GM12864 (cell line): ENCODE measurements at regions not wholly inside any gene's neighbourhood (a gene's known extent, or its start where the extent isn't known, plus 50 kb on each side); places are given as distances from the start of the nearest gene placed in this dataset.

Experiments
- DNase-seq: peaks from one replicate; pipeline ENCODE4 v3.0.0-alpha.2; 2011; ENCODE audit warnings: low read depth
- H3K4me3 ChIP-seq: 2 replicates; pipeline ENCODE4 v1.5.1; 2011; ENCODE audit warnings: mild to moderate bottlenecking, low read depth, low read length, control low read depth
- TF ChIP-seq, protein P1 (sequence below): IDR thresholded peaks from 2 replicates; pipeline ENCODE4 v1.5.1; 2011; ENCODE audit warnings: low read depth, mild to moderate bottlenecking, moderate library complexity, low read length, control low read depth, inconsistent platforms; ENCODE audit errors: missing control alignments

DNA sequence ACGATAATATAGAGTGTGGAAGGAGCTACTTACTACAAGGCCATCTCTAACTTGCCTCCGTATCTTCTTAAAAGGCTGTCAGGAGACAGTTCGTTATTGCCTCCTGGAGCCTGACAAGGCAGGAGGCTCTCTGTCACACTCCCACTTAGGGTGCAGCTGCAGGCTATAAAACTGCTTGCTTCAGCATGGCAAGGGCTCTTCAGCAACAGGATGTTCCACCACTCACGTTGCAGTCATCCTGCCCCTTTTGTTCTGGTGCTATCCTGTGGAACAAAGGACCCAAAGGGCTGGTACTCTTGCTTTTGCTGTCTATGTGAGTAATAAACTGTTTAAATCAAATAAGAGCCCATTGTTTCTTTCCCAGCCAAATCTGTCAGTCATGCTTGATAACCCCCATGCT lies 508.9 kb downstream of the NTRK2 start:
- no peak for DNase-seq
- TF ChIP-seq, protein P1, sequence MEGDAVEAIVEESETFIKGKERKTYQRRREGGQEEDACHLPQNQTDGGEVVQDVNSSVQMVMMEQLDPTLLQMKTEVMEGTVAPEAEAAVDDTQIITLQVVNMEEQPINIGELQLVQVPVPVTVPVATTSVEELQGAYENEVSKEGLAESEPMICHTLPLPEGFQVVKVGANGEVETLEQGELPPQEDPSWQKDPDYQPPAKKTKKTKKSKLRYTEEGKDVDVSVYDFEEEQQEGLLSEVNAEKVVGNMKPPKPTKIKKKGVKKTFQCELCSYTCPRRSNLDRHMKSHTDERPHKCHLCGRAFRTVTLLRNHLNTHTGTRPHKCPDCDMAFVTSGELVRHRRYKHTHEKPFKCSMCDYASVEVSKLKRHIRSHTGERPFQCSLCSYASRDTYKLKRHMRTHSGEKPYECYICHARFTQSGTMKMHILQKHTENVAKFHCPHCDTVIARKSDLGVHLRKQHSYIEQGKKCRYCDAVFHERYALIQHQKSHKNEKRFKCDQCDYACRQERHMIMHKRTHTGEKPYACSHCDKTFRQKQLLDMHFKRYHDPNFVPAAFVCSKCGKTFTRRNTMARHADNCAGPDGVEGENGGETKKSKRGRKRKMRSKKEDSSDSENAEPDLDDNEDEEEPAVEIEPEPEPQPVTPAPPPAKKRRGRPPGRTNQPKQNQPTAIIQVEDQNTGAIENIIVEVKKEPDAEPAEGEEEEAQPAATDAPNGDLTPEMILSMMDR = no peak
- H3K4me3 ChIP-seq = no peak overlapping the region

DNA sequence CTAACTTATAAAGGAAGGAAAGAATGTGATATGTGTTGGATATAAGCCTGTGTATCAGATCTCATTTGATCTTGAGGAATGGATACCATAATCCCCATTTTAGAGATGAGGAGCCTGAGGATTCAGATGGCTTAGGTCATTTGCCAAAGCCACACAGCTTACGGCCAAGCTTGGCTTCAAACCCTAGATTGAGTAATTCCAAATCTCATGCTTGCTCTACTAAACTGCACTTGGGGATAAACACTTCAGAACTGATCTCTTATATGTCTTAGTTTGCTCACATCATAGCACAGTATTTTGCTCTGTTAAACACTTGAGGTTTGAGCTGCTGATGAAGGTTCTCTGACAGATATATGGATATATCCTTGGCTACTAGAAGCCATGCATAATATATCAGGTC lies 504.4 kb downstream of the NTRK2 start:
- no peak for DNase-seq
- H3K4me3 ChIP-seq = no peak overlapping the region
- TF ChIP-seq, protein P1 = no peak

DNA sequence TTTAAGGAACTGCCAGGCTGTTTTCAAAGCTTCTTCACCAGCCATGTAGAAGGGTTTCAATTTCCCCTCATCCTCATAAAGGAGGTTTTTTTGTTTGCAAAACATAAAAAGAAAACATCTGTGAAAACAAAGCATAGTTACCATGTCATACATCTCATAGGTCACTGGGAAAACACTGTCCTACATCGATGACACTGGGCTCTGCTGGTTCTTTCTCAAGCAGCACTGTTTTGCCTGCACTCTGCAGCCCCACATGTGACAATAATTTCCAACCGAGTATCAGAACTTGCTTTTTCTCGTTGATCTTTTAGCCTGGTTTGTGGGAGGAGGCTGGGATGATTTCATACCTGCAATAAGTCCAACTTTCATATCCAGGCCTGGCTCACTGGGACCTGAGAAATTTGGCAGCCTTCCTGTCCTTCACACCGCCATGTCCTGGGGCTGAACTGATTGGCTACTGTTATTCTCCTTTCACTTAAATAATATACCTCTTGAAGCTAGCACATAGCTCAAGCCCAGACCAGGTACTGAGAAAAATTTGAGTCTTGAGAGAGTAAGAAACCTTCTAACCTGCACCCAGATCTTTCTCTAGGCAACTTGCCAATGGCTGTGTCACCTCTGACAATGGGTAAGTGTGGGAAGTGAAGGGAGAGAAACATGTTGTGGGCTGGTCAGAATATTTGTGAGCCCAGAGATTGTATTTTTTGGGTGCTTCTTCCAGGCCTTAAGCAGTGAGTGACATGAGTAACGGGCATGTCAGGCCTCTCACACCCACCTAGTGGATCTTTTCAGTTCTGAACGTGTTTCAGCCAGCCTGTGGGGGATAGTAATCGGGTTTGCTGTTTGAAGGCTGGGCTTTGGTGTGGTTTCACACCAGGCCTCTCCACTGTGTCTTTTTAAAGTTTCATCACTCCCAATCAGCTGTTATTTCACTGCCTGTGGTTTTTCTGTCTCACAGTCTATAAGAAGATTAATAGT lies 502.8 kb downstream of the NTRK2 start:
- no peak overlapping the region for H3K4me3 ChIP-seq
- TF ChIP-seq, protein P1 = no peak
- no peak for DNase-seq

DNA sequence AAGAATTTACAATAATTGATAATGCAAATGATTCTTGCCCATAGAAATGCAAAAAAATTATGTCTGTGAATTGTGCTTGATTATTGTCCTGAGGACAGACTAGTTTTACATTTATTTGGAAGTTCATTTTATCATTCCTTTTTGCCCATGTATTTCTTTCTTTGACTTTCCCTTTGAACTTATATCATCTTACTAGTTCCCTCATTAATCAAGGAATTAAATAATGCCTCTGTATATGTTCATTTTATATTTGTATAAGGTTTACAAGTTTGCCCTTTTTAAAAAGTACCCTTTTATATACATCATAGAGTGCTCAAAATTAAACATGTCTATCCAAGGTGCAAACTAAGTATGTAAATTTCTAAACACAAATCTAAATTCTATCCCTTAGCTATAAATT lies 501.6 kb downstream of the NTRK2 start:
- H3K4me3 ChIP-seq = no peak overlapping the region
- DNase-seq = no peak
- TF ChIP-seq, protein P1 = no peak

DNA sequence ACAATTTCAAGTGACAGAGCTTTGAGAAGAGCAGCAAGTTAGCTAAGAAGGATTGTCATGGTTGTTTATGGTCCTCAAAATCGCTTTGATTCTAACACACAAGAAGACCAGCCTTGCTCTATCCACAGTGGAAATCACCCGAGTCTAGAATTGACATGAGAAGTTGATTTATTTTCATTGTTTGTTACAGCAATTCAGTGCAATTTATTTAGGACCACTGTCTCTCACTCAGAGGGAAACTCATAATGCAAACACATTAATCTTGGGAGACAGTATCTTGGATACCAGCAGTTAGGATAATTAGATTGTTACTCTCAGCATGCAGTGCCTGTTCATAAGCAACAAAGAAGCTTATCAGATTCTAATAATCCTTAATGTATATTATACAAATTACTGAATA lies 498.9 kb downstream of the NTRK2 start:
- H3K4me3 ChIP-seq = no peak overlapping the region
- no peak for DNase-seq
- TF ChIP-seq, protein P1 = no peak

DNA sequence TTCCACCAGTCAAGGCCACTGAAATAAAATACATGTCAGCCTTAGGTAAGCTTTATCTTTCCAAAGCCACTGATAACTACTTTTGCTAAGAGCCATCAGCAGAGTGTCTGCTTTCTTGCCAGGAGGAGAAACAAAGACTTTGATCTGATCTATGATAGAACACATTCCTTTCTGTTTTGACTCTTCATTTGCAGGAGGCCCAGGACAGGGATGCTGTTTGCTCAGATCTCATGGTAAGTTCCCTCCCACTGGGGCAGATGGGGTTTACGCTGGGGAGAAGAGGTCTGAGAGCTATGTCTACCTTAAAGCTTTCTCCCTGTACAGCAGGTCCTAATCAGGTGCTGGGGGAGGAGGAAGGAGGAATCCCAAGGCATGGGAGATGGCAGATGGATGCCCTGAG lies 497.6 kb downstream of the NTRK2 start:
- TF ChIP-seq, protein P1 = no peak
- no peak overlapping the region for H3K4me3 ChIP-seq
- DNase-seq = no peak

DNA sequence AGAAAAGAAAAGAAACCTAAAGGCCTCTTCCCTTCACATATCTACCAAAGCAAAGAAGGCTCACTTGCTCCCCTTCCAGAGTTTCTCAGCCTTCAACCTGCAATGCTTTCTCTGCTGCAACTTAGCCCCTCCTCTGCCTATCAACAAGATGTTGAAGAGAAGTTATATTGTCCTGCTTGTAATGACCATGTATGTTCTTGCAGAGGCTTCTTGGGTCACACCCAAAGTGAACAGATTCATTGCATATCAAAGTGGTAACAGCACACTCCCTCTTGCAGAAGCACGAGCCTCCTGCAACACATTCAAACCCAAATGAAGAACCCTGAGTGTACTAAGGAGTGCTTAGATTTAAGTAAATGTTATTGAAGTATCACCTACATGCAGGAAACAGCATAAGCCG lies 494.3 kb downstream of the NTRK2 start:
- TF ChIP-seq, protein P1 = no peak
- DNase-seq = no peak
- no peak overlapping the region for H3K4me3 ChIP-seq
